ENCODE measurements at regions not wholly inside any gene's neighbourhood (a gene's known extent, or its start where the extent isn't known, plus 50 kb on each side); places are given as distances from the start of the nearest gene placed in this dataset.

DNA sequence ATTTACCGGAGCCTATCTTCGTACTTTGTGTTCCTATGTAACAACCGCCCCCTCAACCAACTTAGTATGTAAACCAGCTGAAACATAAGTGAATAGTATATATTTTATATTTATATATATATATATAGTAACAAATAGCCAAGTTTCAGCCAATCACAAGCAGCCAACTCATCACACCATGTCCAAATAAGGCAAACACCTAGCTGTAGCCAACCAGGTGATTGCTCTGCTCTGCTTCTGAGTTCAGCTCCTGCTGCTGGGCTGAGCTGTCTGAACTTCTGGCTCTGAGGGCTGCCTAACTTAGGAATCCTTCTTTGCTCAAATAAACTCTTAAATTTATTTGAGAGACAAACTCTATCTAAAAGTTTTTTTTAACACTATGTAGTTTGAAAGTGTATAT is 101.6 kb upstream of the SOX4 start:
- Histone ChIP-seq H2AFZ (ENCODE audit: low read length) (no peak overlapping the region), H3K9me3 (ENCODE audit: low read length) (no peaks in the 10 kb centered on the region), H3K9ac (ENCODE audit: low read length) (no peak overlapping the region), H3K27me3 (ENCODE audit: low read length) (no peaks in the 10 kb centered on the region), H3K36me3 (ENCODE audit: low read depth, low read length) (no peaks in the 10 kb centered on the region), H3K9me2 (replicated peaks; ENCODE audit: low read length) (no peaks in the 10 kb centered on the region), H4K20me1 (ENCODE audit: low read length) (no peaks in the 10 kb centered on the region), H3K4me3 (ENCODE audit: low read length) (no peak overlapping the region), H3K79me2 (ENCODE audit: low read length) (no peaks in the 10 kb centered on the region), H3K4me2 (ENCODE audit: low read length) (no peak overlapping the region), H3K27ac (ENCODE audit: low read length) (no peak overlapping the region), H3K4me1 (ENCODE audit: insufficient read depth, low read length) (no peaks in the 10 kb centered on the region), H3F3A (ENCODE audit: low read length, unreplicated experiment) (no peaks in the 10 kb centered on the region)
- TF ChIP-seq EZH2 (IDR thresholded peaks at IDR 0.05; ENCODE audit: low read length, unreplicated experiment) (no peak), EZH2phosphoT487 (IDR thresholded peaks at IDR 0.05; ENCODE audit: borderline replicate concordance, low read length) (no peak), CTCF (conservative IDR thresholded peaks at IDR 0.05; ENCODE audit: low read depth, low read length) (no peak)
- CTCF ChIA-PET = no interaction called here
- DNase-seq (no peak), ATAC-seq (no peak)
- intact Hi-C loops (cut with micrococcal nuclease) = no loop called here
- POLR2A ChIA-PET (ENCODE audit: unreplicated experiment) = no interaction called here
- no TSS peak for BruUV-seq (replicated peaks)

- no peaks in the 10 kb centered on the region for H3K27me3 ChIP-seq (ENCODE audit: low read length)
- no peak overlapping the region for H3K4me3 ChIP-seq (ENCODE audit: low read length)
- H3K36me3 ChIP-seq (ENCODE audit: low read depth, low read length) = no peaks in the 10 kb centered on the region
- H3K4me1 ChIP-seq (ENCODE audit: insufficient read depth, low read length) = no peaks in the 10 kb centered on the region
- TF ChIP-seq CTCF (conservative IDR thresholded peaks at IDR 0.05; ENCODE audit: low read depth, low read length) (no peak), EZH2 (IDR thresholded peaks at IDR 0.05; ENCODE audit: low read length, unreplicated experiment) (no peak), EZH2phosphoT487 (IDR thresholded peaks at IDR 0.05; ENCODE audit: borderline replicate concordance, low read length) (no peak)
- H3K9me3 ChIP-seq (ENCODE audit: low read length) = no peaks in the 10 kb centered on the region
- ATAC-seq = no peak
- H3K9me2 ChIP-seq (replicated peaks; ENCODE audit: low read length) = no peaks in the 10 kb centered on the region
- no peak overlapping the region for H3K27ac ChIP-seq (ENCODE audit: low read length)
- intact Hi-C loops (cut with micrococcal nuclease) = no loop called here
- no peaks in the 10 kb centered on the region for H4K20me1 ChIP-seq (ENCODE audit: low read length)
- no peak overlapping the region for H3K4me2 ChIP-seq (ENCODE audit: low read length)
- H3F3A ChIP-seq (ENCODE audit: low read length, unreplicated experiment) = no peaks in the 10 kb centered on the region
- ChIA-PET POLR2A (ENCODE audit: unreplicated experiment) (no interaction called here), CTCF (no interaction called here)
- H3K9ac ChIP-seq (ENCODE audit: low read length) = no peak overlapping the region
- no peak for DNase-seq
- BruUV-seq (replicated peaks) = no TSS peak
- no peaks in the 10 kb centered on the region for H3K79me2 ChIP-seq (ENCODE audit: low read length)
- no peak overlapping the region for H2AFZ ChIP-seq (ENCODE audit: low read length)
These were observed 99.0 kb upstream of the SOX4 start for GRCh38 chr6:21494505-21494904.

DNA sequence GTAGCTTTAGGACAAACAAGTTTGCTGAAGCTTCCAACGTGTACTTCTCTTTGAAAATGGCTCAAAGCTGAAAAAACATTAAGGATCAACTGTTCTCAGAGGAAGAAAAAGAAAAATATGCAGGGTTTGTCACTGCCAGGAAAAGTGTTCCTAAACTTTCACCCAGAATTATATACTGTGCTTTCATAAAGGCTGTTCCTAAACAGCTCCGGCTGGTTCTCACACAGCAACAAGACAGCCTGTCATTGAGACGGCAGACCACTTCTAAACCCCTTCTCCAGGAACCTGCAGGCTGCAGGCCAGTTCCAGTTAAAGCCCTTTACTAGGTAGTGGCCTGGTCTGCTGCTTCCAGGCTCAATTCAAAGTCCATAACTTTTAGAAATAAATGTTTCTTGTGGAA is 97.4 kb upstream of the SOX4 start:
- no peak overlapping the region for H3K27ac ChIP-seq (ENCODE audit: low read length)
- no peaks in the 10 kb centered on the region for H3K36me3 ChIP-seq (ENCODE audit: low read depth, low read length)
- no peaks in the 10 kb centered on the region for H3K79me2 ChIP-seq (ENCODE audit: low read length)
- H3K9ac ChIP-seq (ENCODE audit: low read length) = no peak overlapping the region
- no peaks in the 10 kb centered on the region for H4K20me1 ChIP-seq (ENCODE audit: low read length)
- DNase-seq (no peak), ATAC-seq (no peak)
- H3K4me1 ChIP-seq (ENCODE audit: insufficient read depth, low read length) = no peaks in the 10 kb centered on the region
- no peaks in the 10 kb centered on the region for H3F3A ChIP-seq (ENCODE audit: low read length, unreplicated experiment)
- H3K9me2 ChIP-seq (replicated peaks; ENCODE audit: low read length) = no peaks in the 10 kb centered on the region
- ChIA-PET POLR2A (ENCODE audit: unreplicated experiment) (no interaction called here), CTCF (no interaction called here)
- BruUV-seq (replicated peaks) = no TSS peak
- H3K4me2 ChIP-seq (ENCODE audit: low read length) = no peak overlapping the region
- H2AFZ ChIP-seq (ENCODE audit: low read length) = no peak overlapping the region
- no peaks in the 10 kb centered on the region for H3K9me3 ChIP-seq (ENCODE audit: low read length)
- no peak overlapping the region for H3K4me3 ChIP-seq (ENCODE audit: low read length)
- intact Hi-C loops (cut with micrococcal nuclease) = no loop called here
- TF ChIP-seq CTCF (conservative IDR thresholded peaks at IDR 0.05; ENCODE audit: low read depth, low read length) (no peak), EZH2 (IDR thresholded peaks at IDR 0.05; ENCODE audit: low read length, unreplicated experiment) (no peak), EZH2phosphoT487 (IDR thresholded peaks at IDR 0.05; ENCODE audit: borderline replicate concordance, low read length) (no peak)
- no peaks in the 10 kb centered on the region for H3K27me3 ChIP-seq (ENCODE audit: low read length)
